ENCODE measurements at regions not wholly inside any gene's neighbourhood (a gene's known extent, or its start where the extent isn't known, plus 50 kb on each side); places are given as distances from the start of the nearest gene placed in this dataset.

DNA sequence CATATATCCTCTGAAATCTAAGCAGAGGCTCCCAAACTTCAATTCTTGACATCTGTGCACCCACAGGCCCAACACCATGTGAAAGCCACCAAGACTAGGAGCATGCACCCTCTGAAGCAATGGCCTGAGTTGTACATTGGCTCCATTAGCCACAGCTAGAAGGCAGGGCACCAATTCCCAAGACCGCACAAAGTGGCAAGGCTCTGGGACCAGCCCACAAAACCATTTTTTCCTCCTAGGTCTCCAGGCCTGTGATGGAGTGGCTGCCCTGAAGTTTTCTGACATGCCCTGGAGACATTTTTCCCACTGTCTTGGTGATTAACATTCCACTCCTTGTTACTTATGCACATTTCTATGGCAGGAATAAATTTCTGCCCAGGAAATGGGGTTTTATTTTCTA, 232.2 kb upstream of the GRID2 start:
- Histone ChIP-seq H3K27me3 (ENCODE audit: control insufficient read depth in 4 of 4, insufficient read depth in 4 of 4, low read length in 3 of 4) (no peaks in the 10 kb centered on the region), H3K9me3 (ENCODE audit: control insufficient read depth in 4 of 4, low read length in 3 of 4) (peaks cover 3 to 10% (median 7%) of the 10 kb centered on the region in 4 donors), H3K4me3 (ENCODE audit: low read depth in 1 of 3, low read length in 3 of 3) (no peak overlapping the region), H3K36me3 (ENCODE audit: control insufficient read depth in 4 of 4, insufficient read depth in 3 of 4, low read depth in 1 of 4, low read length in 3 of 4) (no peaks in the 10 kb centered on the region), H3K27ac (ENCODE audit: low read depth in 1 of 2, low read length in 2 of 2) (no peak overlapping the region), H3K9ac (ENCODE audit: low read depth in 1 of 2, low read length in 2 of 2) (no peak overlapping the region), H3K4me1 (ENCODE audit: control insufficient read depth in 4 of 4, insufficient read depth in 4 of 4, low read length in 3 of 4) (no peaks in the 10 kb centered on the region)
- 94% methylated on average over 1 of the region's 1 CpG for WGBS
- TF ChIP-seq JUND (IDR thresholded peaks at IDR 0.05) (no peak), YY1 (IDR thresholded peaks at IDR 0.05) (no peak), RXRA (IDR thresholded peaks at IDR 0.05) (no peak), HNF4A (conservative IDR thresholded peaks at IDR 0.05) (no peak), TAF1 (conservative IDR thresholded peaks at IDR 0.05) (no peak), HNF4G (IDR thresholded peaks at IDR 0.05) (no peak)
- TF ChIP-seq, protein P1, sequence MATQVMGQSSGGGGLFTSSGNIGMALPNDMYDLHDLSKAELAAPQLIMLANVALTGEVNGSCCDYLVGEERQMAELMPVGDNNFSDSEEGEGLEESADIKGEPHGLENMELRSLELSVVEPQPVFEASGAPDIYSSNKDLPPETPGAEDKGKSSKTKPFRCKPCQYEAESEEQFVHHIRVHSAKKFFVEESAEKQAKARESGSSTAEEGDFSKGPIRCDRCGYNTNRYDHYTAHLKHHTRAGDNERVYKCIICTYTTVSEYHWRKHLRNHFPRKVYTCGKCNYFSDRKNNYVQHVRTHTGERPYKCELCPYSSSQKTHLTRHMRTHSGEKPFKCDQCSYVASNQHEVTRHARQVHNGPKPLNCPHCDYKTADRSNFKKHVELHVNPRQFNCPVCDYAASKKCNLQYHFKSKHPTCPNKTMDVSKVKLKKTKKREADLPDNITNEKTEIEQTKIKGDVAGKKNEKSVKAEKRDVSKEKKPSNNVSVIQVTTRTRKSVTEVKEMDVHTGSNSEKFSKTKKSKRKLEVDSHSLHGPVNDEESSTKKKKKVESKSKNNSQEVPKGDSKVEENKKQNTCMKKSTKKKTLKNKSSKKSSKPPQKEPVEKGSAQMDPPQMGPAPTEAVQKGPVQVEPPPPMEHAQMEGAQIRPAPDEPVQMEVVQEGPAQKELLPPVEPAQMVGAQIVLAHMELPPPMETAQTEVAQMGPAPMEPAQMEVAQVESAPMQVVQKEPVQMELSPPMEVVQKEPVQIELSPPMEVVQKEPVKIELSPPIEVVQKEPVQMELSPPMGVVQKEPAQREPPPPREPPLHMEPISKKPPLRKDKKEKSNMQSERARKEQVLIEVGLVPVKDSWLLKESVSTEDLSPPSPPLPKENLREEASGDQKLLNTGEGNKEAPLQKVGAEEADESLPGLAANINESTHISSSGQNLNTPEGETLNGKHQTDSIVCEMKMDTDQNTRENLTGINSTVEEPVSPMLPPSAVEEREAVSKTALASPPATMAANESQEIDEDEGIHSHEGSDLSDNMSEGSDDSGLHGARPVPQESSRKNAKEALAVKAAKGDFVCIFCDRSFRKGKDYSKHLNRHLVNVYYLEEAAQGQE (IDR thresholded peaks at IDR 0.05): no peak
- TF ChIP-seq, protein P2, sequence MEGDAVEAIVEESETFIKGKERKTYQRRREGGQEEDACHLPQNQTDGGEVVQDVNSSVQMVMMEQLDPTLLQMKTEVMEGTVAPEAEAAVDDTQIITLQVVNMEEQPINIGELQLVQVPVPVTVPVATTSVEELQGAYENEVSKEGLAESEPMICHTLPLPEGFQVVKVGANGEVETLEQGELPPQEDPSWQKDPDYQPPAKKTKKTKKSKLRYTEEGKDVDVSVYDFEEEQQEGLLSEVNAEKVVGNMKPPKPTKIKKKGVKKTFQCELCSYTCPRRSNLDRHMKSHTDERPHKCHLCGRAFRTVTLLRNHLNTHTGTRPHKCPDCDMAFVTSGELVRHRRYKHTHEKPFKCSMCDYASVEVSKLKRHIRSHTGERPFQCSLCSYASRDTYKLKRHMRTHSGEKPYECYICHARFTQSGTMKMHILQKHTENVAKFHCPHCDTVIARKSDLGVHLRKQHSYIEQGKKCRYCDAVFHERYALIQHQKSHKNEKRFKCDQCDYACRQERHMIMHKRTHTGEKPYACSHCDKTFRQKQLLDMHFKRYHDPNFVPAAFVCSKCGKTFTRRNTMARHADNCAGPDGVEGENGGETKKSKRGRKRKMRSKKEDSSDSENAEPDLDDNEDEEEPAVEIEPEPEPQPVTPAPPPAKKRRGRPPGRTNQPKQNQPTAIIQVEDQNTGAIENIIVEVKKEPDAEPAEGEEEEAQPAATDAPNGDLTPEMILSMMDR (IDR thresholded peaks at IDR 0.05; ENCODE audit: low read depth, low read length, missing input control): no peak
- TF ChIP-seq, protein P3, sequence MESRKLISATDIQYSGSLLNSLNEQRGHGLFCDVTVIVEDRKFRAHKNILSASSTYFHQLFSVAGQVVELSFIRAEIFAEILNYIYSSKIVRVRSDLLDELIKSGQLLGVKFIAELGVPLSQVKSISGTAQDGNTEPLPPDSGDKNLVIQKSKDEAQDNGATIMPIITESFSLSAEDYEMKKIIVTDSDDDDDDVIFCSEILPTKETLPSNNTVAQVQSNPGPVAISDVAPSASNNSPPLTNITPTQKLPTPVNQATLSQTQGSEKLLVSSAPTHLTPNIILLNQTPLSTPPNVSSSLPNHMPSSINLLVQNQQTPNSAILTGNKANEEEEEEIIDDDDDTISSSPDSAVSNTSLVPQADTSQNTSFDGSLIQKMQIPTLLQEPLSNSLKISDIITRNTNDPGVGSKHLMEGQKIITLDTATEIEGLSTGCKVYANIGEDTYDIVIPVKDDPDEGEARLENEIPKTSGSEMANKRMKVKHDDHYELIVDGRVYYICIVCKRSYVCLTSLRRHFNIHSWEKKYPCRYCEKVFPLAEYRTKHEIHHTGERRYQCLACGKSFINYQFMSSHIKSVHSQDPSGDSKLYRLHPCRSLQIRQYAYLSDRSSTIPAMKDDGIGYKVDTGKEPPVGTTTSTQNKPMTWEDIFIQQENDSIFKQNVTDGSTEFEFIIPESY (IDR thresholded peaks at IDR 0.05): no peak
- TF ChIP-seq, protein P4, sequence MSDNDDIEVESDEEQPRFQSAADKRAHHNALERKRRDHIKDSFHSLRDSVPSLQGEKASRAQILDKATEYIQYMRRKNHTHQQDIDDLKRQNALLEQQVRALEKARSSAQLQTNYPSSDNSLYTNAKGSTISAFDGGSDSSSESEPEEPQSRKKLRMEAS (IDR thresholded peaks at IDR 0.05): no peak
- DNase-seq (ENCODE audit: low spot score): no peak

DNA sequence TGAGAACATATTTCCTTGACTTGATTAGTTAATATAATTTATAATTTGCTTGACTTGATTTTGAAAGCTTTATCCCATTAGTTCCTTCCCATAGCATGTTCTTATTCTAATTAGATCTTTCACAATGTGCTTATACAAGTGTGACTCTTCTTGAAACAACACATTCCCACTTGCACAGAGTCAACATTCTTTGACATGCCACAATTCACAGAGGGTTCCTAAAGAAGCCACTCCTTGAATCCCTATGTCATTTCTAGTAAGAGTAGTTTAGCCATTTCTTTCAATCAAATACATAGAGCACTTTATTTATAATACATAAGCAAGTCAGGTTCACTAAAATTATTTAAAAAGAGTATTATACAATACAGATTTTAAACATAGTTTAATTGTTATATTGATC, 228.9 kb upstream of the GRID2 start:
- Histone ChIP-seq H3K27ac (ENCODE audit: low read depth in 1 of 2, low read length in 2 of 2) (no peak overlapping the region), H3K4me3 (ENCODE audit: low read depth in 1 of 3, low read length in 3 of 3) (no peak overlapping the region), H3K36me3 (ENCODE audit: control insufficient read depth in 4 of 4, insufficient read depth in 3 of 4, low read depth in 1 of 4, low read length in 3 of 4) (no peaks in the 10 kb centered on the region), H3K4me1 (ENCODE audit: control insufficient read depth in 4 of 4, insufficient read depth in 4 of 4, low read length in 3 of 4) (no peaks in the 10 kb centered on the region), H3K27me3 (ENCODE audit: control insufficient read depth in 4 of 4, insufficient read depth in 4 of 4, low read length in 3 of 4) (no peaks in the 10 kb centered on the region), H3K9ac (ENCODE audit: low read depth in 1 of 2, low read length in 2 of 2) (no peak overlapping the region), H3K9me3 (ENCODE audit: control insufficient read depth in 4 of 4, low read length in 3 of 4) (peaks cover 3 to 10% (median 7%) of the 10 kb centered on the region in 4 donors)
- TF ChIP-seq, protein P3 (IDR thresholded peaks at IDR 0.05): no peak
- TF ChIP-seq RAD21 (IDR thresholded peaks at IDR 0.05): no peak
- no peak for TF ChIP-seq HNF4G (IDR thresholded peaks at IDR 0.05)
- TF ChIP-seq GABPA (IDR thresholded peaks at IDR 0.05 in 1 of 2, conservative IDR thresholded peaks at IDR 0.05 in 1 of 2): no peak
- TF ChIP-seq FOXA1 (IDR thresholded peaks at IDR 0.05): no peak
- TF ChIP-seq HNF4A (conservative IDR thresholded peaks at IDR 0.05): no peak
- TF ChIP-seq SP1 (IDR thresholded peaks at IDR 0.05): no peak
- TF ChIP-seq, protein P2 (IDR thresholded peaks at IDR 0.05; ENCODE audit: low read depth, low read length, missing input control): no peak
- TF ChIP-seq RXRA (IDR thresholded peaks at IDR 0.05): no peak
- TF ChIP-seq NR2F2 (IDR thresholded peaks at IDR 0.05): no peak
- DNase-seq (ENCODE audit: low spot score): no peak
